ENCODE measurements at regions not wholly inside any gene's neighbourhood (a gene's known extent, or its start where the extent isn't known, plus 50 kb on each side); places are given as distances from the start of the nearest gene placed in this dataset.

DNA sequence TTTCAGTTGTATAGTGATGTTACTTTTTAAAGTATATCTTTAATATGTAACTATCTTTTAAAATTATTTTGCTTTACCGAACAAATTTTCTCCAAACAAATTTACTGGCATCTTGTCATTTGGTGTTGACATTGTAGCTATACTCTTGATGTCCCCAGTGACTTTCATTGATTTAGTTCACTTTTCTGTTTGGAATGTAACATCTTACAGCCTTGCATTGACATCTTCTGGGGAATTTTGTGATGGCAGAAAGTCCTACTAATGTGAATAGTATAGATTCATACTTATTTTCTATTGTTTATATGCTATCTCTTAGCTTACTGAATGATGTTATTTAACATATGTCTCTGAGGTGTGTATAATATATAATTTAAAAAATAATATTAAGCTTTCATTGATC is 800.9 kb upstream of the ATXN8OS start:
- Histone ChIP-seq H2AFZ (ENCODE audit: control insufficient read depth, low read length) (no peak overlapping the region), H3K27me3 (ENCODE audit: control insufficient read depth, extremely low read depth, insufficient read depth, low read length) (no peaks in the 10 kb centered on the region), H3K27ac (ENCODE audit: control insufficient read depth, insufficient read depth, low read length) (no peak overlapping the region), H3K4me1 (ENCODE audit: control insufficient read depth, extremely low read depth, insufficient read depth, low read length) (no peaks in the 10 kb centered on the region), H3K36me3 (ENCODE audit: control insufficient read depth in 2 of 2, extremely low read depth in 1 of 2, insufficient read depth in 2 of 2, low read length in 2 of 2) (no peaks in the 10 kb centered on the region), H3K9ac (ENCODE audit: control insufficient read depth, extremely low read depth, insufficient read depth, low read length) (no peak overlapping the region), H3K9me3 (ENCODE audit: control insufficient read depth, low read depth, low read length) (no peaks in the 10 kb centered on the region), H3K4me3 (ENCODE audit: control insufficient read depth in 2 of 3, extremely low read depth in 1 of 3, insufficient read depth in 2 of 3, low read depth in 1 of 3, low read length in 3 of 3) (no peak overlapping the region), H3K4me2 (ENCODE audit: control insufficient read depth, extremely low read depth, insufficient read depth, low read depth, low read length) (no peak overlapping the region), H3K79me2 (ENCODE audit: control insufficient read depth, insufficient read depth, low read length) (no peaks in the 10 kb centered on the region), H3K9me1 (ENCODE audit: control insufficient read depth, extremely low read depth, insufficient read depth, low read length) (no peaks in the 10 kb centered on the region), H4K20me1 (ENCODE audit: control insufficient read depth, extremely low read depth, insufficient read depth, low read length) (no peaks in the 10 kb centered on the region)
- DNase-seq (ENCODE audit: low read depth, low spot score) (no peak), FAIRE-seq (no peak)
- TF ChIP-seq, protein P1, sequence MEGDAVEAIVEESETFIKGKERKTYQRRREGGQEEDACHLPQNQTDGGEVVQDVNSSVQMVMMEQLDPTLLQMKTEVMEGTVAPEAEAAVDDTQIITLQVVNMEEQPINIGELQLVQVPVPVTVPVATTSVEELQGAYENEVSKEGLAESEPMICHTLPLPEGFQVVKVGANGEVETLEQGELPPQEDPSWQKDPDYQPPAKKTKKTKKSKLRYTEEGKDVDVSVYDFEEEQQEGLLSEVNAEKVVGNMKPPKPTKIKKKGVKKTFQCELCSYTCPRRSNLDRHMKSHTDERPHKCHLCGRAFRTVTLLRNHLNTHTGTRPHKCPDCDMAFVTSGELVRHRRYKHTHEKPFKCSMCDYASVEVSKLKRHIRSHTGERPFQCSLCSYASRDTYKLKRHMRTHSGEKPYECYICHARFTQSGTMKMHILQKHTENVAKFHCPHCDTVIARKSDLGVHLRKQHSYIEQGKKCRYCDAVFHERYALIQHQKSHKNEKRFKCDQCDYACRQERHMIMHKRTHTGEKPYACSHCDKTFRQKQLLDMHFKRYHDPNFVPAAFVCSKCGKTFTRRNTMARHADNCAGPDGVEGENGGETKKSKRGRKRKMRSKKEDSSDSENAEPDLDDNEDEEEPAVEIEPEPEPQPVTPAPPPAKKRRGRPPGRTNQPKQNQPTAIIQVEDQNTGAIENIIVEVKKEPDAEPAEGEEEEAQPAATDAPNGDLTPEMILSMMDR (optimal IDR thresholded peaks at IDR 0.05 in 1 of 3, IDR thresholded peaks at IDR 0.05 in 1 of 3, conservative IDR thresholded peaks at IDR 0.05 in 1 of 3; ENCODE audit: extremely low read depth in 1 of 3, insufficient read depth in 2 of 3, low read length in 3 of 3): no peak
- TF ChIP-seq EZH2 (IDR thresholded peaks at IDR 0.05; ENCODE audit: low read length): no peak
- dilution Hi-C loops (cut with MboI; ENCODE audit: extremely low pct_ligation_motif_present, low sequenced_read_pairs): no loop called here

DNA sequence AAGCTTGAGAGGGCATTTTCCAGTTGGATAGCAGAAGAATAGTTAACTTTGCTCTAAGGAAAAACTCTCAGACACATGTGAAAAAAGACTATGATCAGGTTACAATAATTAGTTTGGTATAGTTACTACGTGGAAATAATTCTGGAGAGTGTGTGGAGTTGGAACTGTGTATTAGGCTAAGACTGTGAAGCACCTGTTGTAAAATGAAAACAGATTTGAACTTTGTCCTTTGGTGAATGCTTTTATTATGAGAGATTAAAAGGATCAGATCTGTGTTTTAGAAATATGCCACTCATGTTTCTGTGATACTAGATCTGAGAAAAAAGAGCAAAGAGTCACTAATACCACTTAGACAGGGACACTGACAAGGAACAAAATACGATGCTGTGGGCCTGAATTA is 807.5 kb upstream of the ATXN8OS start:
- H3K9me1 ChIP-seq (ENCODE audit: control insufficient read depth, extremely low read depth, insufficient read depth, low read length): no peaks in the 10 kb centered on the region
- H4K20me1 ChIP-seq (ENCODE audit: control insufficient read depth, extremely low read depth, insufficient read depth, low read length): no peaks in the 10 kb centered on the region
- no peak overlapping the region for H3K27ac ChIP-seq (ENCODE audit: control insufficient read depth, insufficient read depth, low read length)
- H3K4me2 ChIP-seq (ENCODE audit: control insufficient read depth, extremely low read depth, insufficient read depth, low read depth, low read length): no peak overlapping the region
- DNase-seq (ENCODE audit: low read depth, low spot score) (no peak), FAIRE-seq (no peak)
- no peaks in the 10 kb centered on the region for H3K79me2 ChIP-seq (ENCODE audit: control insufficient read depth, insufficient read depth, low read length)
- H3K36me3 ChIP-seq (ENCODE audit: control insufficient read depth in 2 of 2, extremely low read depth in 1 of 2, insufficient read depth in 2 of 2, low read length in 2 of 2): no peaks in the 10 kb centered on the region
- no peaks in the 10 kb centered on the region for H3K9me3 ChIP-seq (ENCODE audit: control insufficient read depth, low read depth, low read length)
- H2AFZ ChIP-seq (ENCODE audit: control insufficient read depth, low read length): no peak overlapping the region
- no peak overlapping the region for H3K4me3 ChIP-seq (ENCODE audit: control insufficient read depth in 2 of 3, extremely low read depth in 1 of 3, insufficient read depth in 2 of 3, low read depth in 1 of 3, low read length in 3 of 3)
- dilution Hi-C loops (cut with MboI; ENCODE audit: extremely low pct_ligation_motif_present, low sequenced_read_pairs): no loop called here
- no peaks in the 10 kb centered on the region for H3K27me3 ChIP-seq (ENCODE audit: control insufficient read depth, extremely low read depth, insufficient read depth, low read length)
- no peak overlapping the region for H3K9ac ChIP-seq (ENCODE audit: control insufficient read depth, extremely low read depth, insufficient read depth, low read length)
- TF ChIP-seq, protein P1 (optimal IDR thresholded peaks at IDR 0.05 in 1 of 3, IDR thresholded peaks at IDR 0.05 in 1 of 3, conservative IDR thresholded peaks at IDR 0.05 in 1 of 3; ENCODE audit: extremely low read depth in 1 of 3, insufficient read depth in 2 of 3, low read length in 3 of 3): no peak
- no peak for TF ChIP-seq EZH2 (IDR thresholded peaks at IDR 0.05; ENCODE audit: low read length)
- H3K4me1 ChIP-seq (ENCODE audit: control insufficient read depth, extremely low read depth, insufficient read depth, low read length): no peaks in the 10 kb centered on the region

Data from keratinocyte (primary cell).